ENCODE measurements at regions not wholly inside any gene's neighbourhood (a gene's known extent, or its start where the extent isn't known, plus 50 kb on each side); places are given as distances from the start of the nearest gene placed in this dataset.

DNA sequence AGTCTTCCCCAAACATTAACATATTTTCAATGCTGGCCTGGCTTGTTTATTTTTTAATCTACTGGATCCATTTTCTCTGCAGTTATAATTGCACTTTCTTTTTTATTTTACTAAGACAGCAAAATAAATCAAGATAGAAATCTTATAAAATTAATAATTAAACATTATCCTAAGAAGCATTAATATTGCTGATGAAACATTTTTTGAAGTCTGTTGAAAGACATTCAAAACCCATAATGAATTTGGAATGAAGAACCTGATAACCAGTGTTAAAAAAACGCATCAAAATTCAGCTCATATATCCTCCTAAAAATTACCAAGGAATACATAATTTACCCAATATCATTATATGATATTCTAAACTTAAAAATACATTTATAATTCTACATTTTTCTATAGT is 675.7 kb upstream of the PRMT6 start:
- TF ChIP-seq, protein P1, sequence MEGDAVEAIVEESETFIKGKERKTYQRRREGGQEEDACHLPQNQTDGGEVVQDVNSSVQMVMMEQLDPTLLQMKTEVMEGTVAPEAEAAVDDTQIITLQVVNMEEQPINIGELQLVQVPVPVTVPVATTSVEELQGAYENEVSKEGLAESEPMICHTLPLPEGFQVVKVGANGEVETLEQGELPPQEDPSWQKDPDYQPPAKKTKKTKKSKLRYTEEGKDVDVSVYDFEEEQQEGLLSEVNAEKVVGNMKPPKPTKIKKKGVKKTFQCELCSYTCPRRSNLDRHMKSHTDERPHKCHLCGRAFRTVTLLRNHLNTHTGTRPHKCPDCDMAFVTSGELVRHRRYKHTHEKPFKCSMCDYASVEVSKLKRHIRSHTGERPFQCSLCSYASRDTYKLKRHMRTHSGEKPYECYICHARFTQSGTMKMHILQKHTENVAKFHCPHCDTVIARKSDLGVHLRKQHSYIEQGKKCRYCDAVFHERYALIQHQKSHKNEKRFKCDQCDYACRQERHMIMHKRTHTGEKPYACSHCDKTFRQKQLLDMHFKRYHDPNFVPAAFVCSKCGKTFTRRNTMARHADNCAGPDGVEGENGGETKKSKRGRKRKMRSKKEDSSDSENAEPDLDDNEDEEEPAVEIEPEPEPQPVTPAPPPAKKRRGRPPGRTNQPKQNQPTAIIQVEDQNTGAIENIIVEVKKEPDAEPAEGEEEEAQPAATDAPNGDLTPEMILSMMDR (conservative IDR thresholded peaks at IDR 0.05; ENCODE audit: low read length): no peak
- TF ChIP-seq EZH2phosphoT487 (IDR thresholded peaks at IDR 0.05; ENCODE audit: borderline replicate concordance, low read depth, low read length): no peak

Measured in OCI-LY7 (cell line).